Loucy (cell line): ENCODE measurements at regions not wholly inside any gene's neighbourhood (a gene's known extent, or its start where the extent isn't known, plus 50 kb on each side); places are given as distances from the start of the nearest gene placed in this dataset.

Experiments used
- EZH2phosphoT487 ChIP-seq: fragments of 200-600 bp; IDR thresholded peaks from 2 replicates; pipeline ENCODE4 v1.6.1; 2018; ENCODE audit warnings: antibody characterized with exemption, mild to moderate bottlenecking, moderate library complexity, borderline replicate concordance
- TF ChIP-seq, protein P1 (sequence below): fragments of 200-600 bp; sonication (generic); conservative IDR thresholded peaks from 2 replicates; pipeline ENCODE4 v1.5.1; 2014; ENCODE audit warnings: mild to moderate bottlenecking, antibody characterized with exemption, low read length

GRCh38 chr16:72598696-72599095 lies 426.7 kb upstream of the PMFBP1 start:
- TF ChIP-seq, protein P1, sequence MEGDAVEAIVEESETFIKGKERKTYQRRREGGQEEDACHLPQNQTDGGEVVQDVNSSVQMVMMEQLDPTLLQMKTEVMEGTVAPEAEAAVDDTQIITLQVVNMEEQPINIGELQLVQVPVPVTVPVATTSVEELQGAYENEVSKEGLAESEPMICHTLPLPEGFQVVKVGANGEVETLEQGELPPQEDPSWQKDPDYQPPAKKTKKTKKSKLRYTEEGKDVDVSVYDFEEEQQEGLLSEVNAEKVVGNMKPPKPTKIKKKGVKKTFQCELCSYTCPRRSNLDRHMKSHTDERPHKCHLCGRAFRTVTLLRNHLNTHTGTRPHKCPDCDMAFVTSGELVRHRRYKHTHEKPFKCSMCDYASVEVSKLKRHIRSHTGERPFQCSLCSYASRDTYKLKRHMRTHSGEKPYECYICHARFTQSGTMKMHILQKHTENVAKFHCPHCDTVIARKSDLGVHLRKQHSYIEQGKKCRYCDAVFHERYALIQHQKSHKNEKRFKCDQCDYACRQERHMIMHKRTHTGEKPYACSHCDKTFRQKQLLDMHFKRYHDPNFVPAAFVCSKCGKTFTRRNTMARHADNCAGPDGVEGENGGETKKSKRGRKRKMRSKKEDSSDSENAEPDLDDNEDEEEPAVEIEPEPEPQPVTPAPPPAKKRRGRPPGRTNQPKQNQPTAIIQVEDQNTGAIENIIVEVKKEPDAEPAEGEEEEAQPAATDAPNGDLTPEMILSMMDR, result no peak
- no peak for TF ChIP-seq EZH2phosphoT487
